ENCODE measurements at regions not wholly inside any gene's neighbourhood (a gene's known extent, or its start where the extent isn't known, plus 50 kb on each side); places are given as distances from the start of the nearest gene placed in this dataset.
A peak's percentile ranks its signal among the peaks of the same experiment; 100 is the strongest.

DNA sequence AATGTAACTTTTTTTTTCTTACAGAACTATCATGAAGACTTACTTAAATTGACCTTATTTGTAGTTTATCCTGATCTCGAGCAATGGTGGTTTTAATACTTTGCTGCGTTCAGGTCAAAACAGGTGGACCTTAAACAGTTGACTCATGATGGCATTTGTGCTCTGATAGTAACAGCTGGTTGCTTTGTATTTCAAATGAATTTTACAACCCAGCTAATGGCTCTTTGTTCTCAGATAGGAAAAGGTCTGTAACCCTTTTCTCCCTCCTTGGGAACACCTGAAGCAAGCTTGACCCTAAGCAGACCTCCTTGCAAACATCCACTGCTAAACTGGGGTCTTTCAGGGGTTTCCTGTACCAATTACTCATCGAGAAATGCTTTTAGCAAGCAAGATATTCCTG is 79.2 kb downstream of the F11 start (continued):
- TF ChIP-seq CHD7 (IDR thresholded peaks at IDR 0.05; ENCODE audit: insufficient replicate concordance, low read length) = peak; percentile 59
